AG04450 (cell line): ENCODE measurements at regions not wholly inside any gene's neighbourhood (a gene's known extent, or its start where the extent isn't known, plus 50 kb on each side); places are given as distances from the start of the nearest gene placed in this dataset.

ENCODE experiments used
- CTCF ChIA-PET: fragments of 300-600, 350-600 bp; formaldehyde crosslinking; extraction: SDS; loops from one replicate; lab custom pipeline; 2022; ENCODE audit warnings: antibody characterized with exemption, inconsistent platforms; lab: Charles Lee
- POLR2A ChIA-PET: fragments of 350-600 bp; formaldehyde crosslinking; extraction: SDS; loops from one replicate; lab custom pipeline; 2021; ENCODE audit warnings: antibody characterized with exemption, inconsistent platforms; lab: Yijun Ruan, JAX
- DNase-seq: peaks from one replicate; pipeline ENCODE4 v3.0.0-alpha.2; 2011; ENCODE audit warnings: low read depth, low spot score
- H3K27ac ChIP-seq: one replicate; pipeline ENCODE4 v1.5.1; 2012; ENCODE audit warnings: low read depth, low read length, control low read depth
- H3K27me3 ChIP-seq: one replicate; pipeline ENCODE4 v1.6.0; 2012; ENCODE audit warnings: low read length; ENCODE audit not compliant: control insufficient read depth, insufficient read depth
- H3K4me3 ChIP-seq: 2 replicates; pipeline ENCODE4 v1.5.1; 2011; ENCODE audit warnings: mild to moderate bottlenecking, low read depth, low read length, control low read depth
- H3K9me3 ChIP-seq: 2 replicates; pipeline ENCODE4 v1.5.1; 2012; ENCODE audit warnings: low read length; ENCODE audit not compliant: control insufficient read depth, insufficient read depth
- CTCF ChIP-seq: IDR thresholded peaks from 2 replicates; pipeline ENCODE4 v1.5.1; 2011; ENCODE audit warnings: low read depth, low read length, control low read depth, inconsistent platforms

- Histone ChIP-seq H3K9me3 (peaks cover 10% of the 10 kb centered on the region; the same call in 1 of the 2 replicates), H3K27me3 (no peaks in the 10 kb centered on the region), H3K27ac (no peak overlapping the region), H3K4me3 (no peak overlapping the region)
- DNase-seq, result no peak
- TF ChIP-seq CTCF, result no peak
- CTCF ChIA-PET, result no interaction called here
- POLR2A ChIA-PET, result no interaction called here
Observed at GRCh38 chr2:33903701-33904100, 304.6 kb upstream of the FAM98A start.

- CTCF ChIA-PET, result no interaction called here
- TF ChIP-seq CTCF, result no peak
- peaks cover 10% of the 10 kb centered on the region; the same call in 1 of the 2 replicates for H3K9me3 ChIP-seq
- H3K27ac ChIP-seq, result no peak overlapping the region
- H3K4me3 ChIP-seq, result no peak overlapping the region
- H3K27me3 ChIP-seq, result no peaks in the 10 kb centered on the region
- POLR2A ChIA-PET, result no interaction called here
- no peak for DNase-seq
Observed at GRCh38 chr2:33903215-33903614, 304.1 kb upstream of the FAM98A start.

- CTCF ChIA-PET, result no interaction called here
- peaks cover 10% of the 10 kb centered on the region; the same call in 1 of the 2 replicates for H3K9me3 ChIP-seq
- no peak overlapping the region for H3K4me3 ChIP-seq
- H3K27ac ChIP-seq, result no peak overlapping the region
- TF ChIP-seq CTCF, result no peak
- H3K27me3 ChIP-seq, result no peaks in the 10 kb centered on the region
- POLR2A ChIA-PET, result no interaction called here
- no peak for DNase-seq
Observed at GRCh38 chr2:33900610-33901009, 301.5 kb upstream of the FAM98A start.

GRCh38 chr2:33897741-33898140, 298.6 kb upstream of the FAM98A start:
- Histone ChIP-seq H3K9me3 (no peaks in the 10 kb centered on the region), H3K27me3 (no peaks in the 10 kb centered on the region), H3K27ac (no peak overlapping the region), H3K4me3 (no peak overlapping the region)
- no peak for TF ChIP-seq CTCF
- ChIA-PET POLR2A (no interaction called here), CTCF (no interaction called here)
- no peak for DNase-seq

GRCh38 chr2:33893824-33894223, 294.7 kb upstream of the FAM98A start:
- Histone ChIP-seq H3K4me3 (no peak overlapping the region), H3K27me3 (no peaks in the 10 kb centered on the region), H3K27ac (no peak overlapping the region), H3K9me3 (peaks cover 4% of the 10 kb centered on the region; the same call in 1 of the 2 replicates)
- CTCF ChIA-PET, result no interaction called here
- POLR2A ChIA-PET, result no interaction called here
- no peak for DNase-seq
- no peak for TF ChIP-seq CTCF
